PC-3 (cell line): ENCODE measurements at regions not wholly inside any gene's neighbourhood (a gene's known extent, or its start where the extent isn't known, plus 50 kb on each side); places are given as distances from the start of the nearest gene placed in this dataset.

Experiments used
- ATAC-seq: fragments of 200-7000 bp; cut with Tn5 transposase; 2 replicates; pipeline ENCODE4 v1.9.1; 2020; ENCODE audit warnings: mild to moderate bottlenecking, moderate library complexity
- BruUV-seq: library from RNA; stranded (reverse); fragments of 400-500 nt; replicated peaks from 2 replicates; lab custom pipeline; 2021; lab: Mats Ljungman, UMichigan
- CTCF ChIA-PET: fragments of 300-600 bp; sonication (Branson Sonifier 250); formaldehyde crosslinking; loops from one replicate; lab custom pipeline; 2022; ENCODE audit warnings: antibody characterized with exemption; lab: Charles Lee
- POLR2A ChIA-PET: fragments of 300-600 bp; sonication (Branson Sonifier 250); formaldehyde crosslinking; loops from one replicate; lab custom pipeline; 2022; ENCODE audit warnings: antibody characterized with exemption; ENCODE audit not compliant: unreplicated experiment; lab: Charles Lee
- DNase-seq: peaks from one replicate; pipeline ENCODE4 v3.0.0-alpha.2; 2015
- H2AFZ ChIP-seq: fragments of 300-600 bp; sonication (generic); 2 replicates; pipeline ENCODE4 v1.6.0; 2016; ENCODE audit warnings: antibody characterized with exemption, low read length
- H3F3A ChIP-seq: fragments of 300-600 bp; sonication (generic); one replicate; pipeline ENCODE4 v1.6.0; 2017; ENCODE audit warnings: antibody characterized with exemption, low read length, control low read depth, mild to moderate bottlenecking; ENCODE audit not compliant: unreplicated experiment
- H3K27ac ChIP-seq: fragments of 300-600 bp; sonication (generic); 2 replicates; pipeline ENCODE4 v1.5.1; 2016; ENCODE audit warnings: mild to moderate bottlenecking, low read length
- H3K27me3 ChIP-seq: fragments of 300-600 bp; sonication (generic); 2 replicates; pipeline ENCODE4 v1.6.1; 2016; ENCODE audit warnings: low read length, mixed read lengths
- H3K36me3 ChIP-seq: fragments of 300-600 bp; sonication (generic); 2 replicates; pipeline ENCODE4 v1.6.1; 2016; ENCODE audit warnings: low read depth, mixed run types, low read length, mixed read lengths
- H3K4me1 ChIP-seq: fragments of 300-600 bp; sonication (generic); 2 replicates; pipeline ENCODE4 v1.5.1; 2016; ENCODE audit warnings: low read length; ENCODE audit not compliant: insufficient read depth
- H3K4me2 ChIP-seq: fragments of 300-600 bp; sonication (generic); 2 replicates; pipeline ENCODE4 v1.6.0; 2016; ENCODE audit warnings: low read length
- H3K4me3 ChIP-seq: fragments of 300-600 bp; sonication (generic); 2 replicates; pipeline ENCODE4 v1.5.1; 2016; ENCODE audit warnings: mild to moderate bottlenecking, low read length, mixed read lengths
- H3K79me2 ChIP-seq: fragments of 300-600 bp; sonication (generic); 2 replicates; pipeline ENCODE4 v1.6.1; 2017; ENCODE audit warnings: low read length, mixed read lengths
- H3K9ac ChIP-seq: fragments of 300-600 bp; sonication (generic); 2 replicates; pipeline ENCODE4 v1.6.0; 2016; ENCODE audit warnings: mild to moderate bottlenecking, low read length
- H3K9me2 ChIP-seq: fragments of 300-600 bp; sonication (generic); replicated peaks from 2 replicates; pipeline ENCODE4 v1.6.1; 2016; ENCODE audit warnings: mixed run types, low read length, mixed read lengths
- H3K9me3 ChIP-seq: fragments of 300-600 bp; sonication (generic); 2 replicates; pipeline ENCODE4 v1.6.1; 2016; ENCODE audit warnings: low read length, mixed read lengths
- H4K20me1 ChIP-seq: fragments of 300-600 bp; sonication (generic); 2 replicates; pipeline ENCODE4 v1.6.1; 2016; ENCODE audit warnings: low read length, mixed read lengths
- CTCF ChIP-seq: fragments of 300-600 bp; sonication (generic); conservative IDR thresholded peaks from 2 replicates; pipeline ENCODE4 v1.5.1; 2017; ENCODE audit warnings: antibody characterized with exemption, low read depth, mild to moderate bottlenecking, low read length
- EZH2 ChIP-seq: fragments of 300-600 bp; sonication (generic); IDR thresholded peaks from one replicate; pipeline ENCODE4 v1.6.1; 2017; ENCODE audit warnings: antibody characterized with exemption, mild to moderate bottlenecking, low read length; ENCODE audit not compliant: unreplicated experiment
- EZH2phosphoT487 ChIP-seq: fragments of 300-600 bp; sonication (generic); IDR thresholded peaks from 2 replicates; pipeline ENCODE4 v1.6.1; 2018; ENCODE audit warnings: mild to moderate bottlenecking, antibody characterized with exemption, low read length, borderline replicate concordance
- intact Hi-C: fragments of 100-400 bp; cut with micrococcal nuclease; formaldehyde crosslinking; loops from 2 replicates; pipeline ENCODE4 v1.9.0; 2023

- no peaks in the 10 kb centered on the region for H3K36me3 ChIP-seq
- H4K20me1 ChIP-seq = no peaks in the 10 kb centered on the region
- BruUV-seq = no TSS peak
- TF ChIP-seq EZH2 (no peak), EZH2phosphoT487 (no peak), CTCF (no peak)
- CTCF ChIA-PET = no interaction called here
- ATAC-seq = no peak
- no peaks in the 10 kb centered on the region for H3F3A ChIP-seq
- no peak for DNase-seq
- no peaks in the 10 kb centered on the region for H3K9me2 ChIP-seq
- no peak overlapping the region for H2AFZ ChIP-seq
- H3K9ac ChIP-seq = no peak overlapping the region
- no peaks in the 10 kb centered on the region for H3K4me1 ChIP-seq
- H3K9me3 ChIP-seq = no peaks in the 10 kb centered on the region
- no peaks in the 10 kb centered on the region for H3K27me3 ChIP-seq
- no peaks in the 10 kb centered on the region for H3K79me2 ChIP-seq
- POLR2A ChIA-PET = no interaction called here
- intact Hi-C loops = no loop called here
- H3K4me2 ChIP-seq = no peak overlapping the region
- no peak overlapping the region for H3K27ac ChIP-seq
- H3K4me3 ChIP-seq = no peak overlapping the region
These were observed 373.0 kb upstream of the LARGE1 start for GRCh38 chr22:34293324-34293723.

- ChIA-PET CTCF (no interaction called here), POLR2A (no interaction called here)
- Histone ChIP-seq H4K20me1 (no peaks in the 10 kb centered on the region), H3K9me2 (no peaks in the 10 kb centered on the region), H3K4me3 (no peak overlapping the region), H3K27me3 (no peaks in the 10 kb centered on the region), H3K9me3 (no peaks in the 10 kb centered on the region), H3F3A (no peaks in the 10 kb centered on the region), H3K4me1 (no peaks in the 10 kb centered on the region), H3K36me3 (no peaks in the 10 kb centered on the region), H3K9ac (no peak overlapping the region), H3K4me2 (no peak overlapping the region), H3K79me2 (no peaks in the 10 kb centered on the region), H3K27ac (no peak overlapping the region), H2AFZ (no peak overlapping the region)
- intact Hi-C loops = no loop called here
- BruUV-seq = no TSS peak
- ATAC-seq (no peak), DNase-seq (no peak)
- TF ChIP-seq EZH2phosphoT487 (no peak), EZH2 (no peak), CTCF (no peak)
These were observed 374.2 kb upstream of the LARGE1 start for GRCh38 chr22:34294476-34294875.

- intact Hi-C loops = no loop called here
- H3K9me2 ChIP-seq = no peaks in the 10 kb centered on the region
- no peaks in the 10 kb centered on the region for H3K27me3 ChIP-seq
- no peaks in the 10 kb centered on the region for H3K4me1 ChIP-seq
- H3K4me3 ChIP-seq = no peak overlapping the region
- no peak overlapping the region for H3K27ac ChIP-seq
- CTCF ChIA-PET = no interaction called here
- no peak for TF ChIP-seq CTCF
- H4K20me1 ChIP-seq = no peaks in the 10 kb centered on the region
- no peak for ATAC-seq
- H3F3A ChIP-seq = no peaks in the 10 kb centered on the region
- no peak overlapping the region for H3K9ac ChIP-seq
- no peaks in the 10 kb centered on the region for H3K9me3 ChIP-seq
- H3K36me3 ChIP-seq = no peaks in the 10 kb centered on the region
- no peak overlapping the region for H2AFZ ChIP-seq
- POLR2A ChIA-PET = no interaction called here
- H3K4me2 ChIP-seq = no peak overlapping the region
- H3K79me2 ChIP-seq = no peaks in the 10 kb centered on the region
- no TSS peak for BruUV-seq
- no peak for DNase-seq
These were observed 374.7 kb upstream of the LARGE1 start for GRCh38 chr22:34294986-34295385.
